ENCODE measurements at regions not wholly inside any gene's neighbourhood (a gene's known extent, or its start where the extent isn't known, plus 50 kb on each side); places are given as distances from the start of the nearest gene placed in this dataset.

GRCh38 chr1:237953238-237953637 is 62.5 kb upstream of the ZP4 start:
- Histone ChIP-seq H3K9me3 (no peaks in the 10 kb centered on the region), H3K36me3 (no peaks in the 10 kb centered on the region), H3K27me3 (no peaks in the 10 kb centered on the region), H3K27ac (no peak overlapping the region), H3K4me1 (no peaks in the 10 kb centered on the region), H3K4me3 (no peak overlapping the region)
- no peak for ATAC-seq
- TF ChIP-seq POLR2A (IDR thresholded peaks at IDR 0.05), result no peak
- TF ChIP-seq POLR2AphosphoS5 (IDR thresholded peaks at IDR 0.05), result no peak
- TF ChIP-seq CTCF (IDR thresholded peaks at IDR 0.05), result no peak
- no peak for TF ChIP-seq EP300 (IDR thresholded peaks at IDR 0.05)
- 71 to 79% methylated on average over 6 to 7 of the region's 7 CpGs for WGBS, 2 donors (ENCODE audit: low coverage in 1 of 2)

Small RNA genes in the stretch of these regions (small RNA-seq; reads per million reads assigned to genes)
- 0 reads per million in 4 donors for gene AL356010.1
- gene AL590135.1, result 0 reads per million in 4 donors
- 0 reads per million in 4 donors for gene RNU6-725P
